ENCODE measurements at regions not wholly inside any gene's neighbourhood (a gene's known extent, or its start where the extent isn't known, plus 50 kb on each side); places are given as distances from the start of the nearest gene placed in this dataset.
"Not testable (repeated sequence)": the region's sequence is repeated elsewhere in the genome, so short reads cannot be mapped to it uniquely, and the experiment has no call there.

DNA sequence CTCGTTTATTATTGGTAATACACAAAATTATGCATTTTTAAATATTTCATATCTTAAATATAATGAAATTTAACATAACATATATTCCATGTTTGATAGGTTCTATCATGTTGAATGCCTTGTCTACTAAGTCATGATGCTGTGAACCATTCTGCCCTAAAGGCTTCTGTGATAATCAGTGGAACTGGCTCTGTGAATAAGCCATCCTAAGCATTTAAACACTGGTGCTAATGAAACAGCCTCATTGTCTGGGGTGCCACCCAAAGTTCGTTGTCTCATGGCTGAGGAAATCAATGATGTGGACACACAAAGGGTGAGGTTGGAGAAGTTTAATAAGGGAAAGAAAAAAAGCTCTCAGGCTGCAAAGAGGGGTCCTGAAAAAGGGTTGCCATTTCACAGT, 264.7 kb upstream of the ZRANB2 start:
- DNase-seq: no peak

DNA sequence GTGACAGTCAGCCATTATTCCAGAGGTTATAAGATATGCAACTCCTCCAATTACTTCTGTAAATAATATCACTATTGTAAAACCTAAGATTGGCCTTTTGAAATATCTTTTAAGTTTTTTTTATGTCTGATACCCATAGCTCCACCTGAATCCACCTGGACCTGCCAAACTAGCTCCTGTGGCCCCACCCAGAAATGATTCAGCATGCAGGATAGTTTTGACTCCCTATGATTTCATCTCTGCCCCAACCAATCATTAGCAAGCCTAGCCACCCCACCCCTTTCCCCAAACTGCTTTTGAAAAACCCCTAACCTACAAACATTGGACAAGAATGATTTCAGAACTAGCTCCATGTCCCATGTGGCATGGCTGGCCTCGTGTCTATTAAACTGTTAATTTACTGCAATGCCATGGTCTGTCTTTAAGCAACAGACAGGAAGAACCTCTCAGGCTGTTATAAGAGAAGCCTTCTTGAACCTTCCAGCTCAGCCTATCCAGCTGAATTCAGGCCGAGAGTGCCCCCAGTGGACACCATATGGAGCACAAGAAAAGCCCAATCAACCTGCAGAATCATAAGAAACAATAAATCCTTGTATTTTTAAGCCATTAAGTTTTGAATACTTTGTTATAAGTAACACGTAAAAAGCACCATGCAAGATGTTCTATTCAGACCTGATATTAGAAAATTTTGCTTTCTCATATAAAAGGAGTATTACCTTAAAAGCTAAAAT, 263.0 kb upstream of the ZRANB2 start:
- no peak for DNase-seq

GRCh38 chr1:71339238-71339637, 258.4 kb upstream of the ZRANB2 start:
- no peak for DNase-seq

- DNase-seq: no peak
Observed at GRCh38 chr1:71330991-71331390, 250.2 kb upstream of the ZRANB2 start.

- no peak for DNase-seq
Observed at GRCh38 chr1:71324671-71325267, 243.9 kb upstream of the ZRANB2 start.

GRCh38 chr1:71312545-71312944, 231.7 kb upstream of the ZRANB2 start:
- DNase-seq: no peak

GRCh38 chr1:71311376-71311775, 230.5 kb upstream of the ZRANB2 start:
- no peak for DNase-seq

DNA sequence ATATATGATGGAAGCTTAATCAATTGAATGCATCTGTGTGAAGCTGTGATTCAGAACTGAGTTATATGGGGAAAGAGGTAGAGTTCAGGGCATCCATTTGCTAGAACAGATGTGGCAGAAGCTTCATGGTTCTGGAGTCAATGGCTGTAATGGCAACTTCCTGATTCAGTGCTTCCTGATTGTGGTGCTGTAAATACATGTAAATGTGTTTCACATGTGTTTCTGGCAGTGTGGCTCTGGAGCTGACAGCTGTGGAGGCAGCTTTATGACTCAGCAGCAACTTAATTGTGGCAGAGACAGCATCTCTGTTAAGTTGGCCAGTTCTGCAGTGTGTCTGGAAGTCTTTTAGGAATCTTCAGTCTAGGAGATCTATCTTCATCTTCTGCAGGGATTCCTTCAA, 226.6 kb upstream of the ZRANB2 start:
- peak; percentile 51 for DNase-seq

GRCh38 chr1:71304125-71304524, 223.3 kb upstream of the ZRANB2 start:
- no peak for DNase-seq

GRCh38 chr1:71303617-71304041, 222.8 kb upstream of the ZRANB2 start:
- no peak for DNase-seq

GRCh38 chr1:71298633-71299032, 217.8 kb upstream of the ZRANB2 start:
- no peak for DNase-seq

- DNase-seq: no peak
Observed at GRCh38 chr1:71296551-71297134, 215.8 kb upstream of the ZRANB2 start.

DNA sequence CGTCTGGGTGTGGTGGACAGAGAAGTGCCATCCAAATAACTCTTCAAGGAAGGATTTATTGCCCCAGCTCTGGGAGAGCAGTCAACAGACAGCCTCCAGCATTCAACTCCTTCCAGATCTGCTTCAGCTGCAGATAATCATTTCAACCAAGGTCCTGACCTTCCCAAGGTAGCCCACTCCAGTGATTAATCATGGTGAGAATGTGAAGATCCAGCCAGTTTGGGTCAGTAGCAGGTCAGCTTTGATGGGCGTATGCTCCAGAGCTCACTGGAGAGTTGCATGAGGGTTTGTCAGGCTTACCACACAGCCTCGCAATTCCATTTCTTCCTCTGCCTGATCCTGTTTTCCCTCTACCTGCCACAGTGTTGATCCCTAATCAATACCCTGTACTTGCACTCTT, 214.5 kb upstream of the ZRANB2 start:
- DNase-seq: no peak

DNA sequence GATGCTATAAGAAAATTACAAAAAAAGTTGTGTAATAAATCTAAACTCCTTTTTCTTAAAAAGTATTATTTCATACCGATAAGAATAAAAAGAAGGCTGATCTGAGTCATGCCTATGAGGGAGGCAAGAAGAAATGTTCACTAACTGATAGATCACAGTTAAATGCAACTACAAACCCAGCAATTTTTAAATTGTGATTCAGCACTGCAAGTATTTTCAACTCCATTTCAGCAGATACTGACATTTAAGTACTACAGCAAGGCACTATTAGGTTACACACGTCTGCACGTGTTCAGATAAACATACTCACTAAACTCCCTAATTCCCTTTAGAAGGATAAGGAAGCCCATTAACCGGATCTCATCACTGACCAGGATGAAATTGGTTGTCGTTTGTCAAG, 213.3 kb upstream of the ZRANB2 start:
- DNase-seq: no peak

DNA sequence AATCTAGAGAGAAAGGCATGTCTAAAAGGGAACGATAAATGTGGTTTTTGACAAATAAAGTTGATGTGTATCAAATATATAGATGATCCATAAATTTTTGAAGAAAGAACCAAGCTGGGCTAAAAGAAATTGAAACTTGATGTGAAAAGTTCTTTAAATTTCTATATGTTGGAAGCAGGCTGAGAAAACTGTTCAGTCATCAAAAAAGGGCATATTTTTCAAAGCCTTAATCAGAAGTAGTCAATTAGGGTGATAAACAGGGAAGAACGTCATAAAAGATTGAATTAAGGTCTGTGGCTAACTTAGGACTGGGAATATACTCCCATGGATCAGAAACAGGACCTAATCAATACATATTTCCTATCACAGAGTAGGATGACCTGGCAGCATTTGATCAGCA, 211.4 kb upstream of the ZRANB2 start:
- DNase-seq: no peak

DNA sequence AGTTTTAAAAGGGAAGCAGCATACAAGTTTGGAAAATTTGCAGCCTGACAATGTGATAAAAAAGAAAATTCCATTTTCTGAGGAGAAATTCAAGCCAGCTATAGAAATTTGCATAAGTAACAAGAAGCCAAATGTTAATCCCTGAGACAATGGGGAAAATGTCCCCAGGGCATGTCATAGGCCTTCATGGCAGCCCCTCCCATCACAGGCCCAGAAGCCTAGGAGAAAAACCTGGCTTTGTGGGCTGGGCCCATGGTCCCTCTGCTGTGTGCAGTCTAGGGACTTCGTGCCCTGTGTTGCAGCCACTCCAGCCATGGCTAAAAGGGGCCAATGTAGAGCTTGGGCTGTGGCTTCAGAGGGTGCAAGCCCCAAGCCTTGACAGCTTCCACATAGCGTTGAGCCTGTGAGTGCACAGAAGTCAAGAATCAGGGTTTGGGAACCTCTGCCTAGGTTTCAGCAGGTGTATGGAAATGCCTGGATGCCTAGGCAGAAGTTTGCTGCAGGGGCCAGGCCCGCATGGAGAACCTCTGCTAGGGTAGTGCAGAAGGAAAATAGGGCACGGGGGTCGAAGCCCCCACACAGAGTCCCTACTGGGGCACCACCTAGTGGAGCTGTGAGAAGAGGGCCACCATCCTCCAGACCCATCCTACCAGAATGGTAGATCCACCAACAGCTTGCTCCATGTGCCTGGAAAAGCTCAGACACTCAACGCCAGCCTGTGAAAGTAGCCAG, 209.8 kb upstream of the ZRANB2 start:
- not testable (repeated sequence) for DNase-seq

DNA sequence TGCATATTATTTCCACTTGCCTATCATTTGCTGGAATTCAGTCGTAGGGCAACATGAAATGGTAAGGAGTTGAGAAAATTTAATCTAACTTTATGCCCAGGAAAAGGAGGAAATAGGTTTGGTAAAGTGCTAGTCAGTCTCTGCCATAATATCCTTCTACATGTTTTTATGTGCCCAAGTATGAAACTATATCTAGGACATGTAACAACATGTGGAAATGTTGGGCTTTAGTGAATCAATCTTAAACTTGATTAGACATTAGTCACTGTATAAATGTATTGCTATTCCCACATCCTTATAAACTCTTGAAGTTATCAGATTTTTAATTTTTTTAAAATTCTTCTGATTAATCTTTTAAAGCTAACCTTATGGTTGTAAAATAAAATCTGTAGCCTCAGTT, 204.7 kb upstream of the ZRANB2 start:
- DNase-seq: no peak

GRCh38 chr1:71276466-71276865, 195.6 kb upstream of the ZRANB2 start:
- DNase-seq: no peak

DNA sequence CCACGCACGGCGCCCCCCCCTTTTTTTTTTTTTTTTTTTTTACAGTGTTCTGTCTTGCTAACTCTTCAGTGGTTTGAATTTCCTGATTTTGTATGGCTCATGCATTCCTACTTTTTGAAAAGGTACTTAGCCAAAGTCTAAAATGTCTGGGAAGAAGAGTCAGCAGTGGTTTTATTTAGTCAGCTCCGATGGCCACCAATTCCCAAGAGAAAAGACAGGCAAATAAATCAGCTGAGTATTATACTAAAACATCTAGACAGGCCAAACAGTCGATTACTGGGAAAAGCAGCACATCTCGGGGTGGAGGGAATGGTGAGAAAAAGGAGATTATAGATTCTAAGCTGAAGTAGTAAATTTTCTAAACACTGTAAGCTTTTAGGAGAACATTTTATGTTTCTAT, 192.5 kb upstream of the ZRANB2 start:
- DNase-seq: no peak

- no peak for DNase-seq
Observed at GRCh38 chr1:71270394-71270915, 189.6 kb upstream of the ZRANB2 start.

- DNase-seq: no peak
Observed at GRCh38 chr1:71269818-71270217, 189.0 kb upstream of the ZRANB2 start.

DNA sequence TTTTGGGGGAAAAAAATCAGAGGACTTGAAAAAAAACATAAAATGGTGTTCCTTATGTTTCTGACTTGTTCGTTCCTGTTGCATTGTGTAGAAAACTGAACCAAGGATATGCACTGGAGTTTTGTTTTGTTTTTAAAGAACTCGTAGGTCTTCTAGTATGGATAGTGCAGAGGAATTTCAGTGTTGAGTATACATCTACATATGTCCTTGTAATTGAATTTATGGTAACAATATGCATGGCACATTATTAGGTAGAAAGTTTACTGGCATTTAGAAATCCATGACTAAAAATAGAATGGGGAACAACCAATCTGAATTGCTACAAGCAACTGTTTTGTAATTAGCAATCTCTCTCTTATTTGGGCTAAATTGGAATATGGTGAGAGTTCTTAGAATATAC, 188.3 kb upstream of the ZRANB2 start:
- no peak for DNase-seq

DNA sequence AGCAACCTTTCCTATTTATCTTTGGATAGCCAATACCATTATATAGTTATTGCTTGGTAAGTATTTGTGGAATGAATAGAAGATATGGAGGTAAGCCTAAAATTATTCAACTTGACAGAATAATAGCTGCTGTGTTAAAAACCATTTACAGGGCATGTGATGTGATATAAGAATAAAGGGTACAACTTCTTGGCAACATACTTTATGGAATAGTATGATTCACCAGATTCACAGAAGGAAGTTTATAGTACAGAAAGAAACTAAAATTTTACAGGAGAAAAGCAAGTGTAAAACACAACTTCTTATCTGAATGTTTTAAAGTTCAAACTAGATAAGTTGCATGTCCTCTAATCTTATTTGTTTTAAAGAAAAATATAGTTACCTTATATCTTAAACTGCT, 186.4 kb upstream of the ZRANB2 start:
- DNase-seq: no peak

DNA sequence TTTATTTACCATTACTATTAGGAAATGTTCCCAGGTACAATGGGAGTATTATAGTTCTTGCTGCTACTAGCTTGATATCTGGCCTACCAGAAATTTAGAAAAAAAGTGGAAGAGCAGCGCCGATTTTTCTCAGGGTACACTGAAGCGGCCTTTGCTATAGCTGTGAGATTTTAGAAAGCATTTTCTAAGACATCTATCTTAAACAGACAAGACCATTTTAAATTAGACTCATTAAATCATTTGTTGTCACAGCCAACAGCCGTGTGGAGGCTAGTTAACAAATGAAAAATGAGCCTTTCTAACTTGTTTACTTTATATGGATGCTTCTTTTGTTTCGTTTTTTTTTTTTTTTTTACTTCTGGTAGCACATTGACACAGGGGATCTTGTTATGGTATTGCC, 183.2 kb upstream of the ZRANB2 start:
- DNase-seq: no peak
